ENCODE measurements at regions not wholly inside any gene's neighbourhood (a gene's known extent, or its start where the extent isn't known, plus 50 kb on each side); places are given as distances from the start of the nearest gene placed in this dataset.

- no peak for TF ChIP-seq CTCF (IDR thresholded peaks at IDR 0.05)
- TF ChIP-seq POLR2AphosphoS5 (IDR thresholded peaks at IDR 0.05; ENCODE audit: low read depth, low read length): no peak
- no peak for TF ChIP-seq YY1 (IDR thresholded peaks at IDR 0.05; ENCODE audit: low read depth)
- TF ChIP-seq TEAD4 (IDR thresholded peaks at IDR 0.05; ENCODE audit: borderline replicate concordance, insufficient read depth): no peak
- no peak for TF ChIP-seq SIN3A (IDR thresholded peaks at IDR 0.05; ENCODE audit: borderline replicate concordance, low read depth, low read length)
- TF ChIP-seq ZBTB33 (IDR thresholded peaks at IDR 0.05; ENCODE audit: borderline replicate concordance, low read depth): no peak
- TF ChIP-seq EZH2phosphoT487 (IDR thresholded peaks at IDR 0.05; ENCODE audit: borderline replicate concordance, low read depth): no peak
- TF ChIP-seq REST (IDR thresholded peaks at IDR 0.05; ENCODE audit: low read depth, low read length): no peak
- TF ChIP-seq TCF12 (IDR thresholded peaks at IDR 0.05): no peak
- no peak for TF ChIP-seq PBX3 (IDR thresholded peaks at IDR 0.05)
Observed at GRCh38 chr6:6986344-6986743, 121.4 kb upstream of the RREB1 start.

Measured in SK-N-SH (cell line).